ENCODE measurements at regions not wholly inside any gene's neighbourhood (a gene's known extent, or its start where the extent isn't known, plus 50 kb on each side); places are given as distances from the start of the nearest gene placed in this dataset.

DNA sequence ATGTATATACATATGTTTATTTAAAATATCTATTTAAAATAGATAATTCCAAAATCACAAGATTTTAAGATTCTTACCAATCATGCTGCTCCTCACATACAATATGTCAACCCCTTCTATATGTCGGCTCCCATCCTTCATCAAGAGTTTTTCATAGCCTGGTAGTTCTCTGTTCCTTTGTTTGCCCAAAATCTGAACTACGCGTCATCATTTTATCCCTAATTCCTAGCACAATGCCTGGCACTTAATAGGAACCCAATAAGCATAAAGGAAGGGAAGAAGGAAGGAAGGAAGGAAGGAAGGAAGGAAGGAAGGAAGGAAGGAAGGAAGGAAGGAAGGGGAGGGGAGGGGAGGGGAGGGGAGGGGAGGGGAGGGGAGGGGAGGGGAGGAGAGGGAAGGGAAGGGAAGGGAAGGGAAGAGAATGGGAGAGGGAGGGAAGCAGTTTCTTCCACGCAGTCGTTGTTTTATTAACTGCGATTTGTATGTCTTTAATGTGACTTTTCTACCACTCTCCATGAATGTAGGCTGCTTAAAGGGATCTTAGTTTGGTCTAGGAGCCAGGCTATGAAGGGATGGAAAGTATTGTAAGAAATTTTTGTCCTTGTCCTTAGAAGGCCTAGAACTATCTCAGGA, 83.3 kb upstream of the PCGF5 start:
- ChIA-PET POLR2A (ENCODE audit: low non-redundant PET) (no interaction called here), CTCF (no interaction called here)

GRCh38 chr10:91137822-91138221, 82.6 kb upstream of the PCGF5 start:
- CTCF ChIA-PET = no interaction called here

More for the DNA sequence above, 83.3 kb upstream of the PCGF5 start:
- Histone ChIP-seq H3K4me1 (ENCODE audit: insufficient read depth, low read length, poor library complexity, severe bottlenecking) (no peaks in the 10 kb centered on the region), H3K27ac (ENCODE audit: low read depth, low read length, poor library complexity, severe bottlenecking) (no peak overlapping the region), H3K36me3 (ENCODE audit: insufficient read depth, low read length, poor library complexity, severe bottlenecking) (no peaks in the 10 kb centered on the region), H3K4me3 (ENCODE audit: low read depth, low read length, poor library complexity, severe bottlenecking) (no peak overlapping the region), H3K27me3 (replicated peaks; ENCODE audit: insufficient read depth, low read depth, low read length, poor library complexity) (no peaks in the 10 kb centered on the region), H3K9me3 (ENCODE audit: low read depth, low read length, poor library complexity, severe bottlenecking) (no peaks in the 10 kb centered on the region)
- no TSS peak for BruUV-seq (replicated peaks)
- peak; percentile 30 for DNase-seq (ENCODE audit: low spot score)
- intact Hi-C loops (cut with micrococcal nuclease; ENCODE audit: unreplicated experiment) = no loop called here
- TF ChIP-seq EZH2 (IDR thresholded peaks at IDR 0.05; ENCODE audit: borderline replicate concordance, low read depth, low read length, poor library complexity, severe bottlenecking) = no peak
- TF ChIP-seq, protein P1, sequence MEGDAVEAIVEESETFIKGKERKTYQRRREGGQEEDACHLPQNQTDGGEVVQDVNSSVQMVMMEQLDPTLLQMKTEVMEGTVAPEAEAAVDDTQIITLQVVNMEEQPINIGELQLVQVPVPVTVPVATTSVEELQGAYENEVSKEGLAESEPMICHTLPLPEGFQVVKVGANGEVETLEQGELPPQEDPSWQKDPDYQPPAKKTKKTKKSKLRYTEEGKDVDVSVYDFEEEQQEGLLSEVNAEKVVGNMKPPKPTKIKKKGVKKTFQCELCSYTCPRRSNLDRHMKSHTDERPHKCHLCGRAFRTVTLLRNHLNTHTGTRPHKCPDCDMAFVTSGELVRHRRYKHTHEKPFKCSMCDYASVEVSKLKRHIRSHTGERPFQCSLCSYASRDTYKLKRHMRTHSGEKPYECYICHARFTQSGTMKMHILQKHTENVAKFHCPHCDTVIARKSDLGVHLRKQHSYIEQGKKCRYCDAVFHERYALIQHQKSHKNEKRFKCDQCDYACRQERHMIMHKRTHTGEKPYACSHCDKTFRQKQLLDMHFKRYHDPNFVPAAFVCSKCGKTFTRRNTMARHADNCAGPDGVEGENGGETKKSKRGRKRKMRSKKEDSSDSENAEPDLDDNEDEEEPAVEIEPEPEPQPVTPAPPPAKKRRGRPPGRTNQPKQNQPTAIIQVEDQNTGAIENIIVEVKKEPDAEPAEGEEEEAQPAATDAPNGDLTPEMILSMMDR (conservative IDR thresholded peaks at IDR 0.05; ENCODE audit: low read depth, low read length) = no peak

DNA sequence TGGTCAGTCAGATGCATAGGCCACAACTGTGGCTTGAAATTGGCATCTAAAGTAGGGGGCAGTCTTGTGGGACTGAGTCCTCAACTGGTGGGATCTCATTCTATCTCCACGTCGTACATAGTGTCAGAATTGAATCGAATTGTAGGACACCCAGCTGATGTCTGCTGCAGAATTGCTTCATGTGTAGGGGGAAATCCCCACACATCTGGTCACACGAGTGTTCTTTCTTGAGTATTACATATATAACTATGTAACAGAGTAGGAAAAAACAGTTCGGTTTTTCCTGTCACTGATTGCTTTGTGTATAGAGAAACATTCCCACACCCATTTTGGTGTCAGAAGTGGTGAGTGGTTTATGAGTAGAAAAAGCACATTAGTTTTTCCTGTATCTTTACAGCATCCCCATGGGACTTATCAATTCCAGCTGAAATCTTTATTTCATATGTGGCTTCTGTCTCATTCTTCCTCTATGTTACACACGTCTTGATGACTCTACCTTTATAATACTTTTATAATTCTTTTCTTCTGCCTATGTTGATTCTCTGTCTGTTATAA, 79.4 kb upstream of the PCGF5 start:
- Histone ChIP-seq H3K27ac (ENCODE audit: low read depth, low read length, poor library complexity, severe bottlenecking) (no peak overlapping the region), H3K9me3 (ENCODE audit: low read depth, low read length, poor library complexity, severe bottlenecking) (no peaks in the 10 kb centered on the region), H3K36me3 (ENCODE audit: insufficient read depth, low read length, poor library complexity, severe bottlenecking) (no peaks in the 10 kb centered on the region), H3K27me3 (replicated peaks; ENCODE audit: insufficient read depth, low read depth, low read length, poor library complexity) (no peaks in the 10 kb centered on the region), H3K4me3 (ENCODE audit: low read depth, low read length, poor library complexity, severe bottlenecking) (no peak overlapping the region), H3K4me1 (ENCODE audit: insufficient read depth, low read length, poor library complexity, severe bottlenecking) (no peaks in the 10 kb centered on the region)
- intact Hi-C loops (cut with micrococcal nuclease; ENCODE audit: unreplicated experiment) = no loop called here
- POLR2A ChIA-PET (ENCODE audit: low non-redundant PET) = no interaction called here
- CTCF ChIA-PET = no interaction called here
- TF ChIP-seq, protein P1 (conservative IDR thresholded peaks at IDR 0.05; ENCODE audit: low read depth, low read length) = no peak
- TF ChIP-seq EZH2 (IDR thresholded peaks at IDR 0.05; ENCODE audit: borderline replicate concordance, low read depth, low read length, poor library complexity, severe bottlenecking) = no peak
- BruUV-seq (replicated peaks) = no TSS peak
- DNase-seq (ENCODE audit: low spot score) = no peak

More at GRCh38 chr10:91137822-91138221, 82.6 kb upstream of the PCGF5 start:
- Histone ChIP-seq H3K27ac (ENCODE audit: low read depth, low read length, poor library complexity, severe bottlenecking) (no peak overlapping the region), H3K4me1 (ENCODE audit: insufficient read depth, low read length, poor library complexity, severe bottlenecking) (no peaks in the 10 kb centered on the region), H3K27me3 (replicated peaks; ENCODE audit: insufficient read depth, low read depth, low read length, poor library complexity) (no peaks in the 10 kb centered on the region), H3K9me3 (ENCODE audit: low read depth, low read length, poor library complexity, severe bottlenecking) (no peaks in the 10 kb centered on the region), H3K36me3 (ENCODE audit: insufficient read depth, low read length, poor library complexity, severe bottlenecking) (no peaks in the 10 kb centered on the region), H3K4me3 (ENCODE audit: low read depth, low read length, poor library complexity, severe bottlenecking) (no peak overlapping the region)
- TF ChIP-seq, protein P1 (conservative IDR thresholded peaks at IDR 0.05; ENCODE audit: low read depth, low read length) = no peak
- no peak for TF ChIP-seq EZH2 (IDR thresholded peaks at IDR 0.05; ENCODE audit: borderline replicate concordance, low read depth, low read length, poor library complexity, severe bottlenecking)
- DNase-seq (ENCODE audit: low spot score) = no peak
- intact Hi-C loops (cut with micrococcal nuclease; ENCODE audit: unreplicated experiment) = no loop called here
- POLR2A ChIA-PET (ENCODE audit: low non-redundant PET) = no interaction called here
- BruUV-seq (replicated peaks) = no TSS peak

All from A673 (cell line).